Common myeloid progenitor, CD34-positive (primary cell): ENCODE measurements at regions not wholly inside any gene's neighbourhood (a gene's known extent, or its start where the extent isn't known, plus 50 kb on each side); places are given as distances from the start of the nearest gene placed in this dataset.

Source experiments
- CTCF ChIA-PET: fragments of 350-600 bp; sonication (Branson Sonifier 250); formaldehyde crosslinking; loops from one replicate; lab custom pipeline; 2021; ENCODE audit warnings: antibody characterized with exemption; lab: Charles Lee
- POLR2A ChIA-PET: fragments of 350-600 bp; sonication (Branson Sonifier 250); formaldehyde crosslinking; loops from one replicate; lab custom pipeline; 2021; ENCODE audit warnings: antibody characterized with exemption; lab: Charles Lee
- DNase-seq, 3 donors: peaks; one replicate each; pipeline versions ENCODE4 v3.0.0 to v3.0.0-alpha.2; 2013
- H3K27ac ChIP-seq, 2 experiments: 1 replicate in 1 of 2; 2 replicates in 1 of 2; pipeline ENCODE4 v1.7.0; 2013; ENCODE audit warnings: inconsistent platforms in 2 of 2, low read length in 2 of 2, mild to moderate bottlenecking in 2 of 2, low read depth in 1 of 2, moderate library complexity in 1 of 2; ENCODE audit not compliant: severe bottlenecking in 2 of 2, insufficient read depth in 1 of 2, poor library complexity in 1 of 2
- H3K27me3 ChIP-seq, 5 experiments: replicated peaks in 2 of 5; 1 replicate in 3 of 5; 2 replicates in 2 of 5; pipeline versions ENCODE4 v1.6.1 to v1.7.0; 2013; ENCODE audit warnings: low read length in 4 of 5, mild to moderate bottlenecking in 2 of 5, moderate library complexity in 2 of 5, inconsistent platforms in 1 of 5; ENCODE audit not compliant: insufficient read depth in 5 of 5, control insufficient read depth in 4 of 5
- H3K36me3 ChIP-seq, 4 experiments: 1 replicate in 2 of 4; 2 replicates in 2 of 4; pipeline versions ENCODE4 v1.6.1 to v1.7.0; 2013; ENCODE audit warnings: low read length in 3 of 4, control low read depth in 1 of 4, mild to moderate bottlenecking in 1 of 4; ENCODE audit not compliant: control insufficient read depth in 4 of 4, insufficient read depth in 4 of 4
- H3K4me1 ChIP-seq, 4 experiments: 1 replicate in 3 of 4; 2 replicates in 1 of 4; pipeline versions ENCODE4 v1.6.1 to v1.7.1; 2013; ENCODE audit warnings: low read length in 3 of 4, mild to moderate bottlenecking in 3 of 4, control low read depth in 1 of 4, inconsistent platforms in 1 of 4, moderate library complexity in 1 of 4; ENCODE audit not compliant: control insufficient read depth in 4 of 4, insufficient read depth in 4 of 4; ENCODE audit errors: control extremely low read depth in 1 of 4
- H3K4me3 ChIP-seq, 7 experiments: 1 replicate in 4 of 7; 2 replicates in 3 of 7; pipeline versions ENCODE4 v1.5.1 to v1.7.0; 2013; ENCODE audit warnings: mild to moderate bottlenecking in 7 of 7, low read length in 6 of 7, moderate library complexity in 6 of 7, inconsistent platforms in 2 of 7, low read depth in 2 of 7, control low read depth in 1 of 7; ENCODE audit not compliant: insufficient read depth in 4 of 7, control insufficient read depth in 1 of 7; ENCODE audit errors: extremely low read depth in 1 of 7
- H3K9me3 ChIP-seq, 5 experiments: 1 replicate in 4 of 5; 2 replicates in 1 of 5; pipeline versions ENCODE4 v1.6.1 to v1.7.1; 2013; ENCODE audit warnings: low read length in 4 of 5, mild to moderate bottlenecking in 2 of 5, inconsistent platforms in 1 of 5, low read depth in 1 of 5, moderate library complexity in 1 of 5; ENCODE audit not compliant: control insufficient read depth in 4 of 5, insufficient read depth in 2 of 5; ENCODE audit errors: control extremely low read depth in 1 of 5
- WGBS: methylation state at CpG from one replicate; pipeline ENCODE4 v1.1.5; 2013; ENCODE audit not compliant: insufficient coverage; 5-methylcytosine and 5-hydroxymethylcytosine counted together

DNA sequence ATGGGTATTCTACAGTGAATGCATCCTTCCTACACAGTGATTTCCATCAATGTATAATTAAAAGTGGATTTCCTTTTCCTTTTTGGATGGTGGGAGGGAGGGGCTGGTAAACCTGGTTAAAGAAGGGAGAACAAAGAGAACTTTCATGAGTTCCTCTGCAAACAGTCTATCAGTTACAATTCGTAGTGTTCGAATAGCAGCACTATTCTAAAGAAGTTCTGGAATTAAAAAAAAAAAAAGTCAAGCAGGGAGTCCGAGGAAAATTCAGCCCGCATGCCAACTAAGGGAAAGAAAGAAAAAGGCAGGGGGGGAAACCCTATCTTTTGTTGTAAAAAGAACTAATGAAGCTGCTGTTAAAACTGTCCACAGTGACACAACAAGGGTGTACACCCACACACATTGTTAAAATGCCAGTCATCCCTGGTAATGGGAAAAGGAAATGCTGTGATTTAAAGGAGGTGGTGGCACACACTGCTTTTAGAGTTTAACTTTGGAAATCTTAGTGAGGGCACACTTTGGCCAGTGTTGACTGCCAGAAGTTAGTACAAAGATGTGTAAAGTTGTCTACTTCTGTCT is 521.2 kb downstream of the ZIC1 start:
- no peaks in the 10 kb centered on the region for H3K9me3 ChIP-seq
- H3K27me3 ChIP-seq: peaks cover 0 to 2% (median 0%) of the 10 kb centered on the region in 5 experiments
- DNase-seq: no peak
- no peak overlapping the region for H3K4me3 ChIP-seq
- no peaks in the 10 kb centered on the region for H3K36me3 ChIP-seq
- no peak overlapping the region for H3K27ac ChIP-seq
- H3K4me1 ChIP-seq: no peaks in the 10 kb centered on the region
- no CpG with 5 or more reads among the region's 4 CpGs for WGBS
- ChIA-PET POLR2A (no interaction called here), CTCF (no interaction called here)

DNA sequence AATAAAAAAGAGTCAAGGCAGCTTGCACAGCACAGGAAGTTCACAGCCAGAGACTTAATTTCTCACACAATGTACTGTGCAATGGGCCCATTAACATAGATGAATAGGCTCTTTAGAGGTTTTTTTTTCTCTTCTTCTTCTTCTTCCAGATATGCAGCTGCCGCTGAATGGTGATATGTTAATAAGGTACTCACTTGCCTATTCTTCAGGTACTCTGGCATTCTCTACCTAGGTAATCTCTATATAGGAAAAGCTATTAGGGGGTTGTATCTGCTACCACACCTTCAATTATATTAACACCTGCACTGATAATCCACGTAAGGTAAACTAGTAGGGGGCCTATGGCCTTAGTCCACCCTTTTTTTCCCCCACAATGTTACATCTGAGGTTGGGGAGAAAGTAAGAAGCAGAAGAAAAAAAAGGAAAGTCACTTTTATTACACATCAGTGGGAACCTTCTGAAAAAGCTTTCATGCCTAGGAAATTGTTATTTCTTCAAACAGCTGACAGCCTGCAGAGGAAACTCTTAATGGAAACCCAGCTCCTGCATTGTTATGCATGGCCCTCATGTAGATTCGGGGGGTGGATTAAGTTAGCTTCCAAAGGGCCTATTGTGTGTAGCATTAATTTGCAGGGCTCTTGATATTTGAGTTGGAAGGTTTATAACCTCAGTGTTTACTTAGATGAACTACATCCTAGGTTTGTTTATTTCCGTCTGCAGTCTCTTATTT is 525.5 kb downstream of the ZIC1 start:
- CTCF ChIA-PET: no interaction called here

DNA sequence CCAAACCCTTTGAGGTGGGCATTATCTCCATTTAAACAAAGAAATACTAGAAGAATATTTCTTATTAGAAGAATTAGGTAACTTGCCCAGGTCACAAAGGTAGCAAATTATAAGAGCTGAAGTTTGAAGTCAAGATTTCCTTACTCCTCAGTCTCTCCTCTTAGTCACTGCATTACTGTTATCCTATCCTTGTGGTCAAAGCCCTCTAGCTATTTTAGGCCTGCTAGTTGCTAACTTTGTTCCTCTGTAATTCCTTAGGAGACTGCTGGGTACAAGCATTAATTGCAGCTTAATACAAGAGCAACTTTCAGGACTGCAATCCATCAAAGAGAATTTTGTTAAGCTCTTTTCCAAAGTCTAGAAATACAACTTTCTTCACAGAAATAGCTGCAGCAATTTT is 528.2 kb downstream of the ZIC1 start:
- Histone ChIP-seq H3K9me3 (no peaks in the 10 kb centered on the region), H3K4me1 (no peaks in the 10 kb centered on the region), H3K27me3 (peaks cover 0 to 5% (median 0%) of the 10 kb centered on the region in 5 experiments), H3K4me3 (no peak overlapping the region), H3K27ac (no peak overlapping the region), H3K36me3 (no peaks in the 10 kb centered on the region)
- DNase-seq: no peak
- ChIA-PET CTCF (interaction anchor here (0.6 kb wide), 1 partner anchor 1022 kb away, joined by 3 read pairs; no protein-coding TSS in a partner anchor), POLR2A (no interaction called here)

More for the DNA sequence above, 525.5 kb downstream of the ZIC1 start:
- POLR2A ChIA-PET: no interaction called here
- Histone ChIP-seq H3K36me3 (no peaks in the 10 kb centered on the region), H3K27me3 (peaks cover 0 to 3% (median 0%) of the 10 kb centered on the region in 5 experiments), H3K4me3 (no peak overlapping the region), H3K27ac (no peak overlapping the region), H3K4me1 (no peaks in the 10 kb centered on the region), H3K9me3 (no peaks in the 10 kb centered on the region)
- 0% methylated on average over 1 of the region's 4 CpGs for WGBS
- DNase-seq: no peak

DNA sequence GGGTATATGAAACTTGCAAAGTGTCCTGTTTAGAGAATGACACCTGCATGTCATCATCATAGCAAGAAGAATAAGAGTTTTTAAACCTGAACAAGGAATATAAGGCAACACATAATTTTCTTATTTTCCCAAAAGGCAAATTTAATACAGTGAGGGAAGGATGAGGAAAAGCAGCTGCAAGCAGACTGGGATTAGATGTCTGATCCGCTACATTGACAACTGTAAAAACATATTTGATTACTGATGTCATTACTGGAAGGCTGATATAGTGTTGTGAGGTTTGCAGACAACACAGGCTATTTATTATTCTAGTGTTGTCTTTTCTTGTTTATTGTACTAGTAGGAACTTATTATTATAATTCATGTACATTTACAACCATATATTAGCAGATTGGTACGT is 528.7 kb downstream of the ZIC1 start:
- ChIA-PET CTCF (no interaction called here), POLR2A (no interaction called here)
- no peak for DNase-seq
- no CpG with 5 or more reads among the region's 2 CpGs for WGBS
- no peaks in the 10 kb centered on the region for H3K36me3 ChIP-seq
- peaks cover 0 to 5% (median 0%) of the 10 kb centered on the region in 5 experiments for H3K27me3 ChIP-seq
- H3K4me3 ChIP-seq: no peak overlapping the region
- no peaks in the 10 kb centered on the region for H3K4me1 ChIP-seq
- H3K27ac ChIP-seq: no peak overlapping the region
- H3K9me3 ChIP-seq: no peaks in the 10 kb centered on the region

DNA sequence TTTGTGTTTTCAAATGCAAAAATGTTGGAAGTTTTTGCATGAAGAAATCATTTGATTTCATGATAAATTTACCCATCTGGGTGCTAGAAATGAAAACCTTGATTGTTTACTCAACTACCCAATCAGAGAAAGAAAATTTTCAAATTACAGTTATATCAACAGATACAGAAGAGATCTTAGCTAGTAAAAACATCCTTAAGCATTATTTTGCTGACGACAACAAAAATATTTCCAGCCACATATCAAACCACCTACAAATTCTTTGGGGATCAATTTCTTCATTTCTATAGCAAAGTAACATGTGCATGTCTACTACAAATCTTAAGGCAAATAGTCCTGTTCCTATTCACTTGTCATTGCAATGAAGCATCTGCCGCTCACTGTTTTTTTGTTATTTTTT is 530.3 kb downstream of the ZIC1 start:
- Histone ChIP-seq H3K4me3 (no peak overlapping the region), H3K36me3 (no peaks in the 10 kb centered on the region), H3K4me1 (no peaks in the 10 kb centered on the region), H3K27me3 (peaks cover 0 to 5% (median 0%) of the 10 kb centered on the region in 5 experiments), H3K9me3 (no peaks in the 10 kb centered on the region), H3K27ac (no peak overlapping the region)
- POLR2A ChIA-PET: no interaction called here
- CTCF ChIA-PET: no interaction called here
- DNase-seq: no peak
- 100% methylated on average over 2 of the region's 2 CpGs for WGBS

DNA sequence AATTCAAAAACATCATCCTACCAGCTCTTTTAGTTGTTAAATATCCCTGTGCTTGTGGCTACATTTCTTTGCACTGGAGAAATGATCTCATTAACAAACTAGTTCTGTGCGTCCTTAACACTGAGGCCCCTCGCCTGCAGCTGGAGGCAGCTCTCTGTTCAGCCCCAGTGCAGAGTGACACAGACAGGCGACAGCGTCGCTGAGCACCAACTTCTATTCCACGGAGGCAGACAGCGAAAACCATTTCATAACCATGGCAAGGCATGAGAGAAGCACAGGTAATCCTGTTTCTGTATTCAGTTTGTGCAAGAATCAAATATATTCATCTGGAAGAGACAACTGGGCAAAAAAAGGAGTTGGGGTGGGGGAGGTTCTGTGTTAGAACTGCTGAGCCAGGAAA is 530.7 kb downstream of the ZIC1 start:
- no peaks in the 10 kb centered on the region for H3K9me3 ChIP-seq
- peaks cover 0 to 5% (median 0%) of the 10 kb centered on the region in 5 experiments for H3K27me3 ChIP-seq
- no peaks in the 10 kb centered on the region for H3K36me3 ChIP-seq
- H3K4me1 ChIP-seq: no peaks in the 10 kb centered on the region
- ChIA-PET CTCF (no interaction called here), POLR2A (no interaction called here)
- H3K4me3 ChIP-seq: no peak overlapping the region
- H3K27ac ChIP-seq: no peak overlapping the region
- DNase-seq: no peak
- 63% methylated on average over 7 of the region's 7 CpGs for WGBS

DNA sequence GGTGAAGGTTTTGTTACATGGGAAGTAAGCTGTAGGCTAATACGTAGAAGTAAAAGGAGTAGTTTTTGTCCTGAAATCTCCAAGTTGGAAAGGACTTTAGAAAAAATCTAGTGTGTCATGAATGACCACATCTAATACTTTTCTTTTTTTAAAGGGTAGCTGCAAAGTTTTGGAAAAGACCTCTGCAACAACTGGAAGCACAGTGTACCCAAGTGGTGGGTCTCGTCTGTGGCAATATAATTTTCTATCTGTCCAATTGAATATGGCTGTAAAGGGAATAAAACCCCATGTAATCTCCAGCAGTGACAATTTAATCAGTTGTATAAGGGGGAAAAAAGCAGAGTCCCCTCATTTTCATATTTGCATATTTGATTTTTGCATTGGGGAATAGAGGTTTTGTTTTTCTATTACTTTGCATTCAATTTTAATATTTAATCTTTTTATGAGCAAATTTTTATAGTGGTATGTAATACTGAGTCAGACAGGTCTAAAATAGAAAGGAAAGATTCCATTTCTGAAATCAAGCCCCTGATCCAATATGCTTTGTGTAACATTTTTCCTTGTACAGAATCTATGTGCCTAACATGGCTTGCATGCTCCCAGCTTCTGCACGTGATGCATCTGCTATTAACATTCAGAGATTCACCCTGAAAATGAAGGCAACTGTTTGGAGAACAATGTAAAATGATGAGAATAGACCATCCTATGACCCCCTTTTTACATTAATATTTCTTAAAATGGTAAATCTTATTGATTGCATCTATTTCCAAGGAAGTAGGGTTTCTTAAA is 531.4 kb downstream of the ZIC1 start:
- H3K9me3 ChIP-seq: no peaks in the 10 kb centered on the region
- H3K27me3 ChIP-seq: peaks cover 0 to 4% (median 0%) of the 10 kb centered on the region in 5 experiments
- no peaks in the 10 kb centered on the region for H3K4me1 ChIP-seq
- DNase-seq: no peak
- POLR2A ChIA-PET: no interaction called here
- no peak overlapping the region for H3K4me3 ChIP-seq
- no peaks in the 10 kb centered on the region for H3K36me3 ChIP-seq
- WGBS: no CpG with 5 or more reads among the region's 3 CpGs
- H3K27ac ChIP-seq: no peak overlapping the region
- CTCF ChIA-PET: no interaction called here
